Fibroblast of lung (primary cell): ENCODE measurements at regions not wholly inside any gene's neighbourhood (a gene's known extent, or its start where the extent isn't known, plus 50 kb on each side); places are given as distances from the start of the nearest gene placed in this dataset.

ENCODE experiments used
- DNase-seq, 2 donors: peaks; one replicate each; pipeline versions ENCODE4 v3.0.0 to v3.0.0-alpha.2; 2010; ENCODE audit warnings: low read depth in 2 of 2
- H2AFZ ChIP-seq: 2 replicates; pipeline ENCODE4 v1.5.1; 2012; ENCODE audit warnings: low read length, control low read depth, inconsistent platforms
- H3K27ac ChIP-seq: 2 replicates; pipeline ENCODE4 v1.5.1; 2011; ENCODE audit warnings: low read length, control low read depth; ENCODE audit not compliant: insufficient read depth
- H3K27me3 ChIP-seq: 2 replicates; pipeline ENCODE4 v1.5.1; 2011; ENCODE audit warnings: mild to moderate bottlenecking, low read length; ENCODE audit not compliant: control insufficient read depth, insufficient read depth
- H3K36me3 ChIP-seq: 2 replicates; pipeline ENCODE4 v1.5.1; 2011; ENCODE audit warnings: low read length; ENCODE audit not compliant: control insufficient read depth, insufficient read depth
- H3K4me1 ChIP-seq: 2 replicates; pipeline ENCODE4 v1.5.1; 2011; ENCODE audit warnings: low read length; ENCODE audit not compliant: control insufficient read depth, insufficient read depth; ENCODE audit errors: extremely low read depth
- H3K4me2 ChIP-seq: 2 replicates; pipeline ENCODE4 v1.5.1; 2011; ENCODE audit warnings: low read length, control low read depth; ENCODE audit not compliant: insufficient read depth; ENCODE audit errors: extremely low read depth
- H3K4me3 ChIP-seq, 4 experiments: fragments of 200-600 bp in 1 of 4; sonication (generic) in 1 of 4; replicated peaks in 1 of 4; 2 replicates each; pipeline ENCODE4 v1.5.1; 2011 to 2016; ENCODE audit warnings: low read length in 4 of 4, low read depth in 3 of 4, mild to moderate bottlenecking in 3 of 4, control low read depth in 2 of 4, inconsistent platforms in 1 of 4, mixed read lengths in 1 of 4; ENCODE audit not compliant: insufficient read depth in 1 of 4; ENCODE audit errors: control extremely low read depth in 1 of 4
- H3K79me2 ChIP-seq: 2 replicates; pipeline ENCODE4 v1.5.1; 2012; ENCODE audit warnings: mild to moderate bottlenecking, low read length, inconsistent platforms; ENCODE audit not compliant: control insufficient read depth, insufficient read depth
- H3K9ac ChIP-seq: 2 replicates; pipeline ENCODE4 v1.5.1; 2011; ENCODE audit warnings: mild to moderate bottlenecking, low read length, control low read depth; ENCODE audit not compliant: insufficient read depth
- H3K9me3 ChIP-seq: 2 replicates; pipeline ENCODE4 v1.5.1; 2012; ENCODE audit warnings: low read depth, low read length; ENCODE audit not compliant: control insufficient read depth, insufficient read depth
- H4K20me1 ChIP-seq: 2 replicates; pipeline ENCODE4 v1.5.1; 2011; ENCODE audit warnings: low read length; ENCODE audit not compliant: control insufficient read depth, insufficient read depth; ENCODE audit errors: extremely low read depth
- CTCF ChIP-seq, 2 donors: IDR thresholded peaks in 1 of 2; conservative IDR thresholded peaks in 1 of 2; 1 replicate in 1 of 2; 2 replicates in 1 of 2; pipeline ENCODE4 v1.5.1; 2011 to 2012; ENCODE audit warnings: low read length in 2 of 2, control low read depth in 1 of 2, inconsistent platforms in 1 of 2, low read depth in 1 of 2, mild to moderate bottlenecking in 1 of 2
- EZH2 ChIP-seq: IDR thresholded peaks from 2 replicates; pipeline ENCODE4 v1.5.1; 2012; ENCODE audit warnings: low read length, control low read depth, mild to moderate bottlenecking; ENCODE audit errors: missing control alignments

DNA sequence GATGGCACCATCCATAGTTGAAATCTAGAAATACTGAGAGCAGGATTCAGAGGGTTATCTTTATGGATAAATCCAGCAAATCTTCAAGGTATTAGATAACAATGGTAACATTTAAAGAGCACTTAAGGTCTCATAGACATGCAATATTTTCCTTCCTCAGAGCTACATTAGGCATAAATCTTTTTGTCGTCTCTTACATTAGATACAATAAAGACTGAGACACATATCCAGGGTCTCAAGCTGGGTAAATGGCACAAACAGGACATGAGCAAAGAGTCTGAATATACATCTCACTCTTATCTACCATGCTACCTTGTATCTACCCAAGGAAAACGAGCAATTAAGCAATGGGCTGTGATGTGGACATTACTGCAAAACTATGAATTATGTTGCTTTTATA is 927.3 kb upstream of the EPHA6 start:
- Histone ChIP-seq H2AFZ (no peak overlapping the region), H3K4me3 (no peak overlapping the region), H3K9ac (no peak overlapping the region), H3K36me3 (no peaks in the 10 kb centered on the region), H3K27ac (no peak overlapping the region), H4K20me1 (no peaks in the 10 kb centered on the region), H3K4me1 (no peaks in the 10 kb centered on the region), H3K79me2 (no peaks in the 10 kb centered on the region), H3K4me2 (no peak overlapping the region), H3K9me3 (no peaks in the 10 kb centered on the region), H3K27me3 (no peaks in the 10 kb centered on the region)
- TF ChIP-seq EZH2 (no peak), CTCF (conservative IDR thresholded peaks at IDR 0.05 in 1 of 2, IDR thresholded peaks at IDR 0.05 in 1 of 2; ENCODE audit: low read depth in 1 of 2, low read length in 2 of 2) (no peak)
- no peak for DNase-seq

DNA sequence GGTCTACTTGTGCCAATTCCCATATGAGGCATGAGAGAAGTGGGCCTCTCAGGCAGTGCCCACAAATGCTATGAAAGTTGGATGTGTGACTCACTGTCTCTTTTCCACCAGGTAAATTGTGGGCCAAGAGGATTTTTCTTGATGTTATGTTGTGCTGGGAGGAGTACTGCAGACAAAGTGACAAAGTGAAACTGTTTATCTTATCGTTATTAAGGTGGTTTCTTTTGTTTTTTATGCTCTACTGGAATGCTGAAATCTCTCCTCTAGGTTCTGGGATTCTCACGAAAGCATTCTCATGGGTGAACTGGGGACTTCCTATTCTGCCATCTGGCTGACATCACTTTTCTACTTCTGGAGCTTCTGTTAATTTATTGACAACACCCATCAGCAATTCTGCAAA is 919.6 kb upstream of the EPHA6 start:
- DNase-seq, result no peak
- no peak for TF ChIP-seq CTCF (conservative IDR thresholded peaks at IDR 0.05 in 1 of 2, IDR thresholded peaks at IDR 0.05 in 1 of 2; ENCODE audit: low read depth in 1 of 2, low read length in 2 of 2)
- no peak for TF ChIP-seq EZH2
- no peak overlapping the region for H3K9ac ChIP-seq

GRCh38 chr3:95899494-95899893 is 914.9 kb upstream of the EPHA6 start:
- peak; percentile 45 to 74 for DNase-seq
- TF ChIP-seq EZH2, result no peak
- no peak for TF ChIP-seq CTCF (conservative IDR thresholded peaks at IDR 0.05 in 1 of 2, IDR thresholded peaks at IDR 0.05 in 1 of 2; ENCODE audit: low read depth in 1 of 2, low read length in 2 of 2)
- Histone ChIP-seq H3K4me1 (peaks cover 7% of the 10 kb centered on the region), H3K9ac (no peak overlapping the region), H3K4me2 (peak overlapping the region; percentile 35), H3K9me3 (no peaks in the 10 kb centered on the region), H3K79me2 (no peaks in the 10 kb centered on the region), H2AFZ (no peak overlapping the region), H3K4me3 (no peak overlapping the region), H3K27me3 (no peaks in the 10 kb centered on the region), H3K36me3 (no peaks in the 10 kb centered on the region), H3K27ac (peak overlapping the region; percentile 88), H4K20me1 (no peaks in the 10 kb centered on the region)

More for the DNA sequence above, 919.6 kb upstream of the EPHA6 start:
- H3K4me2 ChIP-seq, result peak overlapping the region; percentile 35
- H3K9me3 ChIP-seq, result no peaks in the 10 kb centered on the region
- H4K20me1 ChIP-seq, result no peaks in the 10 kb centered on the region
- no peaks in the 10 kb centered on the region for H3K36me3 ChIP-seq
- H3K79me2 ChIP-seq, result no peaks in the 10 kb centered on the region
- H3K4me1 ChIP-seq, result peaks cover 3% of the 10 kb centered on the region
- peak overlapping the region; percentile 41 for H2AFZ ChIP-seq
- H3K4me3 ChIP-seq, result no peak overlapping the region
- H3K27me3 ChIP-seq, result no peaks in the 10 kb centered on the region
- no peak overlapping the region for H3K27ac ChIP-seq
